ENCODE measurements at regions not wholly inside any gene's neighbourhood (a gene's known extent, or its start where the extent isn't known, plus 50 kb on each side); places are given as distances from the start of the nearest gene placed in this dataset.

- no peak for TF ChIP-seq CTBP2 (IDR thresholded peaks at IDR 0.05; ENCODE audit: borderline replicate concordance, insufficient read depth, insufficient read length, low read length)
- TF ChIP-seq, protein P1, sequence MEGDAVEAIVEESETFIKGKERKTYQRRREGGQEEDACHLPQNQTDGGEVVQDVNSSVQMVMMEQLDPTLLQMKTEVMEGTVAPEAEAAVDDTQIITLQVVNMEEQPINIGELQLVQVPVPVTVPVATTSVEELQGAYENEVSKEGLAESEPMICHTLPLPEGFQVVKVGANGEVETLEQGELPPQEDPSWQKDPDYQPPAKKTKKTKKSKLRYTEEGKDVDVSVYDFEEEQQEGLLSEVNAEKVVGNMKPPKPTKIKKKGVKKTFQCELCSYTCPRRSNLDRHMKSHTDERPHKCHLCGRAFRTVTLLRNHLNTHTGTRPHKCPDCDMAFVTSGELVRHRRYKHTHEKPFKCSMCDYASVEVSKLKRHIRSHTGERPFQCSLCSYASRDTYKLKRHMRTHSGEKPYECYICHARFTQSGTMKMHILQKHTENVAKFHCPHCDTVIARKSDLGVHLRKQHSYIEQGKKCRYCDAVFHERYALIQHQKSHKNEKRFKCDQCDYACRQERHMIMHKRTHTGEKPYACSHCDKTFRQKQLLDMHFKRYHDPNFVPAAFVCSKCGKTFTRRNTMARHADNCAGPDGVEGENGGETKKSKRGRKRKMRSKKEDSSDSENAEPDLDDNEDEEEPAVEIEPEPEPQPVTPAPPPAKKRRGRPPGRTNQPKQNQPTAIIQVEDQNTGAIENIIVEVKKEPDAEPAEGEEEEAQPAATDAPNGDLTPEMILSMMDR (IDR thresholded peaks at IDR 0.05; ENCODE audit: control extremely low read depth in 1 of 3, insufficient read depth in 1 of 3, low read depth in 1 of 3, low read length in 3 of 3), result no peak
- TF ChIP-seq ZNF274 (IDR thresholded peaks at IDR 0.05; ENCODE audit: borderline replicate concordance, extremely low read depth, low read length), result no peak
- no peak for TF ChIP-seq EP300 (IDR thresholded peaks at IDR 0.05; ENCODE audit: borderline replicate concordance in 1 of 2, low read depth in 2 of 2, low read length in 2 of 2)
- no peak for TF ChIP-seq EZH2 (IDR thresholded peaks at IDR 0.05; ENCODE audit: low read depth, low read length, severe bottlenecking)
- no peak for TF ChIP-seq POLR2A (IDR thresholded peaks at IDR 0.05; ENCODE audit: control extremely low read depth in 1 of 2, low read depth in 2 of 2, low read length in 2 of 2)
- TF ChIP-seq SP2 (IDR thresholded peaks at IDR 0.05; ENCODE audit: low read length), result no peak
- TF ChIP-seq YY1 (IDR thresholded peaks at IDR 0.05; ENCODE audit: low read depth, low read length), result no peak
- TF ChIP-seq JUN (IDR thresholded peaks at IDR 0.05; ENCODE audit: low read depth, low read length), result no peak
Measured at GRCh38 chr7:146057958-146058357, 58.6 kb upstream of the CNTNAP2 start.
